Uterus (tissue), 2 donors: ENCODE measurements at regions not wholly inside any gene's neighbourhood (a gene's known extent, or its start where the extent isn't known, plus 50 kb on each side); places are given as distances from the start of the nearest gene placed in this dataset.

Source experiments
- CTCF ChIP-seq, 4 experiments: fragments of 200-600 bp in 2 of 4; fragments of 450-650 bp in 2 of 4; sonication (generic) in 2 of 4; IDR thresholded peaks; one replicate each; pipeline ENCODE4 v1.5.1; 2016 to 2019; ENCODE audit warnings: antibody characterized with exemption in 4 of 4, mild to moderate bottlenecking in 2 of 4, moderate library complexity in 1 of 4
- POLR2A ChIP-seq, 2 donors: fragments of 450-650 bp; IDR thresholded peaks; one replicate each; pipeline ENCODE4 v1.6.1; 2016; ENCODE audit warnings: antibody characterized with exemption in 2 of 2, mild to moderate bottlenecking in 1 of 2, moderate library complexity in 1 of 2

GRCh38 chr5:111937094-111937493 lies 180.1 kb upstream of the NREP start:
- TF ChIP-seq POLR2A (IDR thresholded peaks at IDR 0.05) (no peak), CTCF (IDR thresholded peaks at IDR 0.05) (no peak)
